Loucy (cell line): ENCODE measurements at regions not wholly inside any gene's neighbourhood (a gene's known extent, or its start where the extent isn't known, plus 50 kb on each side); places are given as distances from the start of the nearest gene placed in this dataset.

Source experiments
- H2AFZ ChIP-seq: fragments of 200-600 bp; sonication (generic); 2 replicates; pipeline ENCODE4 v1.6.0; 2016; ENCODE audit warnings: antibody characterized with exemption, mild to moderate bottlenecking, low read length, moderate library complexity
- H3F3A ChIP-seq: fragments of 200-600 bp; 2 replicates; pipeline ENCODE4 v1.6.0; 2016; ENCODE audit warnings: antibody characterized with exemption, low read depth, mild to moderate bottlenecking
- H3K27me3 ChIP-seq: fragments of 200-600 bp; sonication (generic); 2 replicates; pipeline ENCODE4 v1.6.1; 2014; ENCODE audit warnings: low read length, mild to moderate bottlenecking; ENCODE audit not compliant: insufficient read depth, poor library complexity, severe bottlenecking
- H3K36me3 ChIP-seq: fragments of 200-600 bp; sonication (generic); 2 replicates; pipeline ENCODE4 v1.6.1; 2016; ENCODE audit warnings: low read length; ENCODE audit not compliant: insufficient read depth
- H3K4me1 ChIP-seq: fragments of 200-600 bp; sonication (generic); 2 replicates; pipeline ENCODE4 v1.5.1; 2014; ENCODE audit warnings: low read length, mild to moderate bottlenecking; ENCODE audit not compliant: insufficient read depth, poor library complexity, severe bottlenecking
- H3K4me2 ChIP-seq: fragments of 200-600 bp; sonication (generic); 2 replicates; pipeline ENCODE4 v1.6.0; 2014; ENCODE audit warnings: antibody characterized with exemption, low read length, low read depth, mild to moderate bottlenecking; ENCODE audit not compliant: poor library complexity, severe bottlenecking
- H3K4me3 ChIP-seq: fragments of 200-600 bp; sonication (generic); 2 replicates; pipeline ENCODE4 v1.5.1; 2014; ENCODE audit warnings: low read length, mild to moderate bottlenecking, mixed read lengths; ENCODE audit not compliant: poor library complexity, severe bottlenecking
- H3K79me2 ChIP-seq: fragments of 200-600 bp; sonication (generic); 2 replicates; pipeline ENCODE4 v1.6.1; 2014; ENCODE audit warnings: low read length; ENCODE audit not compliant: insufficient read depth
- H3K9ac ChIP-seq: fragments of 200-600 bp; sonication (generic); 2 replicates; pipeline ENCODE4 v1.6.0; 2014; ENCODE audit warnings: mild to moderate bottlenecking, low read depth, low read length, moderate library complexity; ENCODE audit not compliant: poor library complexity, severe bottlenecking
- H3K9me2 ChIP-seq: fragments of 200-600 bp; sonication (generic); replicated peaks from 2 replicates; pipeline ENCODE4 v1.6.1; 2016; ENCODE audit warnings: low read depth, low read length, mixed read lengths
- H3K9me3 ChIP-seq: fragments of 200-600 bp; sonication (generic); 2 replicates; pipeline ENCODE4 v1.6.1; 2014; ENCODE audit warnings: mild to moderate bottlenecking, antibody characterized with exemption, low read length, low read depth; ENCODE audit not compliant: insufficient read depth
- H4K20me1 ChIP-seq: fragments of 200-600 bp; sonication (generic); 2 replicates; pipeline ENCODE4 v1.6.0; 2014; ENCODE audit warnings: antibody characterized with exemption, low read length, mild to moderate bottlenecking; ENCODE audit not compliant: insufficient read depth, poor library complexity, severe bottlenecking
- CTCF ChIP-seq: fragments of 200-600 bp; sonication (generic); conservative IDR thresholded peaks from 2 replicates; pipeline ENCODE4 v1.5.1; 2014; ENCODE audit warnings: mild to moderate bottlenecking, antibody characterized with exemption, low read length
- EZH2phosphoT487 ChIP-seq: fragments of 200-600 bp; IDR thresholded peaks from 2 replicates; pipeline ENCODE4 v1.6.1; 2018; ENCODE audit warnings: antibody characterized with exemption, mild to moderate bottlenecking, moderate library complexity, borderline replicate concordance

GRCh38 chr13:80097561-80097960, 243.4 kb downstream of the SPRY2 start:
- no peaks in the 10 kb centered on the region for H4K20me1 ChIP-seq
- no peak overlapping the region for H2AFZ ChIP-seq
- no peak overlapping the region for H3K4me3 ChIP-seq
- no peaks in the 10 kb centered on the region for H3K9me2 ChIP-seq
- no peak for TF ChIP-seq CTCF
- no peak for TF ChIP-seq EZH2phosphoT487
- no peaks in the 10 kb centered on the region for H3F3A ChIP-seq
- H3K27me3 ChIP-seq: no peaks in the 10 kb centered on the region
- H3K4me1 ChIP-seq: no peaks in the 10 kb centered on the region
- no peak overlapping the region for H3K9ac ChIP-seq
- no peak overlapping the region for H3K4me2 ChIP-seq
- H3K9me3 ChIP-seq: no peaks in the 10 kb centered on the region
- no peaks in the 10 kb centered on the region for H3K79me2 ChIP-seq
- H3K36me3 ChIP-seq: no peaks in the 10 kb centered on the region

GRCh38 chr13:80096383-80096782, 244.5 kb downstream of the SPRY2 start:
- no peaks in the 10 kb centered on the region for H3K9me3 ChIP-seq
- TF ChIP-seq CTCF (no peak), EZH2phosphoT487 (no peak)
- no peaks in the 10 kb centered on the region for H3K4me1 ChIP-seq
- H4K20me1 ChIP-seq: no peaks in the 10 kb centered on the region
- no peak overlapping the region for H3K9ac ChIP-seq
- H2AFZ ChIP-seq: no peak overlapping the region
- H3F3A ChIP-seq: no peaks in the 10 kb centered on the region
- no peaks in the 10 kb centered on the region for H3K27me3 ChIP-seq
- no peak overlapping the region for H3K4me3 ChIP-seq
- no peaks in the 10 kb centered on the region for H3K79me2 ChIP-seq
- no peaks in the 10 kb centered on the region for H3K9me2 ChIP-seq
- no peak overlapping the region for H3K4me2 ChIP-seq
- H3K36me3 ChIP-seq: no peaks in the 10 kb centered on the region

GRCh38 chr13:80094526-80094925, 246.4 kb downstream of the SPRY2 start:
- TF ChIP-seq EZH2phosphoT487 (no peak), CTCF (no peak)
- H3K9ac ChIP-seq: no peak overlapping the region

More at GRCh38 chr13:80094526-80094925, 246.4 kb downstream of the SPRY2 start:
- Histone ChIP-seq H3K4me3 (no peak overlapping the region), H3K27me3 (no peaks in the 10 kb centered on the region), H3K4me2 (no peak overlapping the region), H3K9me2 (no peaks in the 10 kb centered on the region), H3F3A (no peaks in the 10 kb centered on the region), H3K36me3 (no peaks in the 10 kb centered on the region), H3K79me2 (no peaks in the 10 kb centered on the region), H3K9me3 (no peaks in the 10 kb centered on the region), H4K20me1 (no peaks in the 10 kb centered on the region), H2AFZ (no peak overlapping the region), H3K4me1 (no peaks in the 10 kb centered on the region)
